HEK293T (cell line): ENCODE measurements at regions not wholly inside any gene's neighbourhood (a gene's known extent, or its start where the extent isn't known, plus 50 kb on each side); places are given as distances from the start of the nearest gene placed in this dataset.
A peak's percentile ranks its signal among the peaks of the same experiment; 100 is the strongest.

ENCODE experiments used
- CTCF ChIA-PET: fragments of 350-600 bp; formaldehyde crosslinking; extraction: SDS; loops from one replicate; lab custom pipeline; 2021; ENCODE audit warnings: antibody characterized with exemption, inconsistent platforms; lab: Yijun Ruan, JAX
- POLR2A ChIA-PET: fragments of 350-600 bp; formaldehyde crosslinking; extraction: SDS; loops from one replicate; lab custom pipeline; 2020; ENCODE audit warnings: antibody characterized with exemption, inconsistent platforms; lab: Yijun Ruan, JAX
- DNase-seq: peaks from one replicate; pipeline ENCODE4 v3.0.0; 2012; ENCODE audit warnings: mixed read lengths; ENCODE audit errors: extremely low spot score
- ARNT ChIP-seq: fragments of 450-650 bp; IDR thresholded peaks from 2 replicates; pipeline ENCODE4 v1.6.1; 2017; ENCODE audit warnings: mild to moderate bottlenecking
- BHLHE40 ChIP-seq: fragments of 450-650 bp; IDR thresholded peaks from 2 replicates; pipeline ENCODE4 v1.6.1; 2016; ENCODE audit warnings: mild to moderate bottlenecking, moderate library complexity, borderline replicate concordance
- CTBP1 ChIP-seq: fragments of 450-650 bp; IDR thresholded peaks from 2 replicates; pipeline ENCODE4 v1.6.1; 2016; ENCODE audit warnings: borderline replicate concordance
- ELF4 ChIP-seq: fragments of 450-650 bp; IDR thresholded peaks from 2 replicates; pipeline ENCODE4 v1.6.1; 2017; ENCODE audit warnings: antibody characterized with exemption
- FOXA1 ChIP-seq: fragments of 450-650 bp; IDR thresholded peaks from 2 replicates; pipeline ENCODE4 v1.6.1; 2016; ENCODE audit warnings: mild to moderate bottlenecking
- FOXK2 ChIP-seq: fragments of 450-650 bp; IDR thresholded peaks from 2 replicates; pipeline ENCODE4 v1.6.1; 2016; ENCODE audit warnings: mild to moderate bottlenecking
- FOXM1 ChIP-seq: fragments of 450-650 bp; IDR thresholded peaks from 2 replicates; pipeline ENCODE4 v1.6.1; 2017; ENCODE audit warnings: mild to moderate bottlenecking, borderline replicate concordance
- HDGF ChIP-seq: fragments of 450-650 bp; IDR thresholded peaks from 2 replicates; pipeline ENCODE4 v1.6.1; 2017; ENCODE audit warnings: antibody characterized with exemption, borderline replicate concordance
- L3MBTL2 ChIP-seq: fragments of 450-650 bp; conservative IDR thresholded peaks from 2 replicates; pipeline ENCODE4 v1.6.1; 2016; ENCODE audit warnings: mild to moderate bottlenecking
- LEF1 ChIP-seq: fragments of 450-650 bp; IDR thresholded peaks from 2 replicates; pipeline ENCODE4 v1.6.1; 2017; ENCODE audit warnings: mild to moderate bottlenecking, borderline replicate concordance
- NFRKB ChIP-seq: fragments of 450-650 bp; IDR thresholded peaks from 2 replicates; pipeline ENCODE4 v1.6.1; 2016; ENCODE audit warnings: mild to moderate bottlenecking, moderate library complexity
- SP1 ChIP-seq: fragments of 450-650 bp; IDR thresholded peaks from 2 replicates; pipeline ENCODE4 v1.6.1; 2017
- SUZ12 ChIP-seq: fragments of 450-650 bp; IDR thresholded peaks from 2 replicates; pipeline ENCODE4 v1.6.1; 2016; ENCODE audit warnings: mild to moderate bottlenecking
- TARDBP ChIP-seq: fragments of 450-650 bp; IDR thresholded peaks from 2 replicates; pipeline ENCODE4 v1.6.1; 2016
- ZNF384 ChIP-seq: fragments of 450-650 bp; IDR thresholded peaks from 2 replicates; pipeline ENCODE4 v1.6.1; 2016
- TF ChIP-seq, protein P1 (sequence below): fragments of 450-650 bp; IDR thresholded peaks from 2 replicates; pipeline ENCODE4 v1.6.1; 2016

DNA sequence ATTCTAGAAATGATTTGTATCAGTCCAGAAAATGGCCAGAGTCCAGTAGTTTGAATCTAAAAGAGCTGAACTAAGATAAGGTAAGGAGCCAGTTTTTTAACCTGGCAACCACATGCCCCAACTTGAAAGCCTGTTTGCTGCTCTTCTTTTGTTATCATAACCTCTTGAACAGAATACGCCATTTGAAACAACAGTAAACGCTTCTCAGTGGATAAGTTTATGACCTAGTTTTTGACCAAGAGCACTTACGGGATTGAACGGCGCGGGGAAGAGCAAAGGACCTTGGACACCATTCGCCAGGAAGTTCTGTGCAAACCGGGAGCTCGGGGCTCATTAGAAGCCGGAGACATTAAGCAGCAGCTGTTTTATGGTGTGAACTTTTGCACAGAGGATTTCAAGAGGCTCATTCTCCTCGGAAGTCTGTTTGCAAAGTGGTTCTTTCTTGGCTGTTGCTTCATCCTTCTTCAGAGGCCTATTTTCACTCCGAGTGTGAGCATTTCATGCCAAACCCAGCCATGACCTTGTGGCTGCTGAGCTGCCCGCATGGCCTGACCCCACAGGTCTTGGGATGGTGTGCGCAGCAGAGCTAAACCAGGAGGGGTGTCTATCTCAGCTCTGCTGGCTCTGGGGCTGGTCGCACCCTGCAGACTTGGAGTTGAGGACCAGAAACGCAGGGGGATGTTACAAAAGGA, 215.1 kb downstream of the SOX4 start:
- CTCF ChIA-PET: interaction anchor here (0.5 to 0.7 kb wide), 2 partner anchors 77 to 207 kb away, joined by 3 to 4 read pairs; no protein-coding TSS in a partner anchor
- POLR2A ChIA-PET: interaction anchor here (1.0 to 1.7 kb wide), 3 partner anchors 16 to 215 kb away, joined by 3 to 5 read pairs (median 3); partner anchors contain the start of gene SOX4
- no peak for DNase-seq
- TF ChIP-seq BHLHE40: no peak
- 0 out of 2 replicates have a peak, but pooled peaks have one; percentile 26 for TF ChIP-seq L3MBTL2
- TF ChIP-seq HDGF: 0 out of 2 replicates have a peak, but pooled peaks have one; percentile 7
- TF ChIP-seq ARNT: no peak

DNA sequence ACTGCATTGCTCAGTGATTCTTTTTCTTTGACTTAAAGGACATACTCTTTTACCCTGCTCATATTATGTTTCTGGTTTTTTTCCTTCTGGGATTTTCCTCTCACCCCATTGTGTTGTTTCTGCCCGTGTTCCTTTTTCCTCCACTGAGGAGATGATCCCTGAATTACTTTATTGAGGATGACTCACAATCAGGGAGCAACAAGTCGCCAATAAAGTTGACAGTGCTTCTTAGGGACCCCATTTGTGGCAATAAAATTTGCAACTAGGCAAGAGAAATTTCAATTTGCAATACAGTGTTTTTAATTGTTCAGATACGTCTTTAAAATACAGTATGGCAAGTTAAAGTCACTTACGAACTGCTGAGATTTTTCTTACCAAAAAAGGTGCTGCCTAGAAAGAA, 217.9 kb downstream of the SOX4 start:
- POLR2A ChIA-PET: no interaction called here
- CTCF ChIA-PET: no interaction called here
- TF ChIP-seq BHLHE40 (no peak), TARDBP (no peak)
- DNase-seq: no peak

DNA sequence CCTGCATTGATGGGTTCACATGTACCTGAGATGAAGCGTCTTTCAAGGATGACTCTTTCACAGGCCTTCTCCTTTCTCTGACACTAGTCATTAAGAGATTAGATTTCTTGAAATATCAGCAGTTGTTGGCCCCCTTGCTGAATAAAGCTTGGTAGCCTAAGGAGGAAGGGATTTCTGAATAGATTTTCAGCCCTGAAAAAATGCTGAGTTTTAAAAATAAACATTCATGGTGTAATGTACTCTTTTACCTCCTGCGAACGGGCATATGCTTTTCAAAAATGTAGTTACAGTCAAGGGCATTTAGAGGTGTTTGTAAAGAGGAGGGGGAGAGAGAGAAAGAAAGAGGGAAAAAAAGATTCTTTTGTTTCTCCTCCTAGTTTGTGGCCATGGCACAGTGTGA, 222.7 kb downstream of the SOX4 start:
- no peak for DNase-seq
- no peak for TF ChIP-seq ZNF384
- TF ChIP-seq BHLHE40: no peak
- TF ChIP-seq L3MBTL2: no peak
- no peak for TF ChIP-seq TARDBP
- no peak for TF ChIP-seq FOXM1
- TF ChIP-seq SP1: no peak
- no peak for TF ChIP-seq CTBP1
- no peak for TF ChIP-seq LEF1
- no peak for TF ChIP-seq SUZ12
- TF ChIP-seq HDGF: no peak
- no peak for TF ChIP-seq ELF4
- POLR2A ChIA-PET: interaction anchor here (1.0 kb wide), 1 partner anchor 223 kb away, joined by 3 read pairs; the partner anchor contains the start of gene SOX4
- CTCF ChIA-PET: no interaction called here

DNA sequence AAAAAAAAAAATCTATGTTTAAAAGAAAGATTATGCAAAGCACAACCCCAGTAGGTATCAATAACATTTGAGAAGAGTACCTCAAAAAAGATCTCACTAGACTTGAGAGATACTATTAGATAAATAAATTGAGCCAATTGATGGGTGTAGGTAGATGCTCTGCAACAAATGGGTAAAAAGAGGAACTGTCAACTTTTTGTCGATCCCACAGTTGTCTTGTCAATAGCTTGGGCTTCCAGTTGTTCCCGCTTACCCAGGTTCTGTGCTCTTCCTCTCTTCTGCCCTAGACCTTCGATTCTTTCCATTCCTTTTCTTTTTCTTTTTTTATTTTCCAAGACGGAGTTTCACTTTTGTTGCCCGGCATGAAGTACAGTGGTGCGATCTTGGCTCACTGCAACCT, 226.9 kb downstream of the SOX4 start:
- ChIA-PET POLR2A (no interaction called here), CTCF (no interaction called here)
- TF ChIP-seq LEF1 (no peak), L3MBTL2 (no peak), SP1 (no peak)
- DNase-seq: no peak

DNA sequence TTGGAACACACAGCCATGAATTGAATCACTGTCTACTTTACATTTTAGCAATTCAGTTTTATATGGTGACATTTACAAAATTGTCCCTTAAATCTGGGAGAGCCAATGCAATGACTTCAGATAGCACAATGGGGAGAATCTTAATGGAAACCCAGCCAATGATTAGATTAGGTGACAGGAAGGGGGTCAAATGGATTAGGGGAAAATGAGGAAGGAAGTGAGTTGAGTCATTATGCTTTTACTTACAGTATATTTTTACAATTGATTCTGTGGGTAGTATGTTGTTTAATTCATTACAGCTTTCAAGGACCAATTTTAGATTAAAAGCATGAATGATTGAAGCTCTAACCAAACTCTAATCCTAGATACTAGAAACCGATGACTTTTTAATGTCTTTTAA, 229.8 kb downstream of the SOX4 start:
- DNase-seq: no peak
- ChIA-PET POLR2A (no interaction called here), CTCF (interaction anchor here (1.1 kb wide), 1 partner anchor 8 kb away, joined by 5 read pairs; no protein-coding TSS in a partner anchor)
- TF ChIP-seq FOXA1: no peak
- no peak for TF ChIP-seq ELF4
- no peak for TF ChIP-seq TARDBP
- TF ChIP-seq ZNF384: no peak
- no peak for TF ChIP-seq SP1
- TF ChIP-seq BHLHE40: no peak
- TF ChIP-seq SUZ12: no peak
- TF ChIP-seq FOXK2: no peak
- no peak for TF ChIP-seq ARNT
- no peak for TF ChIP-seq FOXM1
- no peak for TF ChIP-seq L3MBTL2
- no peak for TF ChIP-seq HDGF
- TF ChIP-seq LEF1: no peak
- TF ChIP-seq, protein P1, sequence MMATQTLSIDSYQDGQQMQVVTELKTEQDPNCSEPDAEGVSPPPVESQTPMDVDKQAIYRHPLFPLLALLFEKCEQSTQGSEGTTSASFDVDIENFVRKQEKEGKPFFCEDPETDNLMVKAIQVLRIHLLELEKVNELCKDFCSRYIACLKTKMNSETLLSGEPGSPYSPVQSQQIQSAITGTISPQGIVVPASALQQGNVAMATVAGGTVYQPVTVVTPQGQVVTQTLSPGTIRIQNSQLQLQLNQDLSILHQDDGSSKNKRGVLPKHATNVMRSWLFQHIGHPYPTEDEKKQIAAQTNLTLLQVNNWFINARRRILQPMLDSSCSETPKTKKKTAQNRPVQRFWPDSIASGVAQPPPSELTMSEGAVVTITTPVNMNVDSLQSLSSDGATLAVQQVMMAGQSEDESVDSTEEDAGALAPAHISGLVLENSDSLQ: no peak
- no peak for TF ChIP-seq CTBP1
- TF ChIP-seq NFRKB: no peak

DNA sequence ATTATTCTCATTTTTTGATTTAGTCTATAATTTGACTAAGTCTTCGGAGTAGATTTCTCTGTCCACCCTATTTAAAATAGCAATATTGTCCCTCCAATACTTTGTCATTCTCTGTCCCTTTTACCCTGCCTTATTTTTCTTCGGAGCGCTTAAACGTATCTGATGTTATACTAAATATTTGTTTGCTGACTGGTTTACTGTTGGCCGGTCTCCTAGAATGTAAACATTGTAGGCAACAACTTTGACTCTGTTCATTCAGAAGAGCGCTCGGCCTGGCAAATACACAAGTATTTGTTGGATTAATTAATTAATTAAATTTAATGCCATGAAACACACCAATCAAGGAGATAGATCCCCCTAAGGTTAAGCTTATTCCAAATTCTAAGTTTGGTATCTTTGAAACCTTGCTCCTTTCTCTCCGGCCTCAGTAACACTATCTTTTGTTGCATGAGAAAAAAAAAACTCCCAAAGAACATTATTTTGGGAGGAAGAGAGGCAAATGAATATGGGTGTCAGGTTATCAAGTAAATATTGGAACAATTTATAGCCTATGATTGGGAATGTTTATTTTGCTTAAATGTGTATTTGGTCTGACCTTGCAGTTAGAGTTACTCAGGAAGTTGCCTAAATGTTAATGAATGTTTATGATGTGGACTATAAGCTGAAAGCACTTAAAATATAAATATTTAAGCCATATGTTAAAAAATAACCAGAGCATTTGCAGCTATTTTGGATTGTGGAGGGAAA, 231.1 kb downstream of the SOX4 start:
- no peak for DNase-seq
- CTCF ChIA-PET: no interaction called here
- TF ChIP-seq CTBP1: no peak
- no peak for TF ChIP-seq BHLHE40
- no peak for TF ChIP-seq FOXA1
- no peak for TF ChIP-seq FOXK2
- no peak for TF ChIP-seq NFRKB
- no peak for TF ChIP-seq ARNT
- POLR2A ChIA-PET: interaction anchor here (0.7 kb wide), 1 partner anchor 16 kb away, joined by 3 read pairs; no protein-coding TSS in a partner anchor

DNA sequence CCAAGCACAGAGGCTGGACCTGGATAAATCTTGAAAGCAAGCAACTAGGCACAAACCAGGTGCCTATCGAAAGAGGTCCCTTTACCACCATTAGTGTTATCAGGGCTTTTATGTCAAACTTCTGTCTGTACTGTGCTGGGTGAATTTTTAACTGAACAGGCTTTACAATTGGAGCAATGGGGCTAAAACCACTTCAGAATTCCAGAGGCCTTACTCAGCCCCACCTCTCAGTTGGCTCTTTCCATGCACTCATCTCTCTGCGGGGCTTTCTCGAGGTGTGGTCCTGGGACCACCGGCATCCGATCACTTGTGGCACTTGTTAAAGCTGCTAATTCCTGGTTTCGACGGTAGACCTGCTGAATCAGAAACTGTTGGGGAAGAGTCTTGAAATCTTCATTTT, 232.5 kb downstream of the SOX4 start:
- ChIA-PET CTCF (no interaction called here), POLR2A (no interaction called here)
- TF ChIP-seq ELF4: no peak
- no peak for TF ChIP-seq L3MBTL2
- no peak for TF ChIP-seq BHLHE40
- no peak for TF ChIP-seq SP1
- TF ChIP-seq FOXM1: no peak
- no peak for TF ChIP-seq FOXK2
- no peak for TF ChIP-seq ARNT
- no peak for TF ChIP-seq LEF1
- no peak for TF ChIP-seq CTBP1
- TF ChIP-seq TARDBP: no peak
- TF ChIP-seq ZNF384: no peak
- TF ChIP-seq NFRKB: no peak
- TF ChIP-seq, protein P1: no peak
- TF ChIP-seq SUZ12: no peak
- TF ChIP-seq FOXA1: no peak
- no peak for TF ChIP-seq HDGF
- no peak for DNase-seq
